Urinary bladder (tissue), 3 donors: ENCODE measurements at regions not wholly inside any gene's neighbourhood (a gene's known extent, or its start where the extent isn't known, plus 50 kb on each side); places are given as distances from the start of the nearest gene placed in this dataset.
"Not testable (repeated sequence)": the region's sequence is repeated elsewhere in the genome, so short reads cannot be mapped to it uniquely, and the experiment has no call there.

ENCODE experiments used
- DNase-seq: peaks from one replicate; pipeline ENCODE4 v3.0.0-alpha.2; 2015; ENCODE audit errors: extremely low spot score
- H3K27ac ChIP-seq: one replicate; pipeline ENCODE4 v1.5.1; 2013; ENCODE audit warnings: low read depth, mild to moderate bottlenecking, moderate library complexity
- H3K36me3 ChIP-seq: one replicate; pipeline ENCODE4 v1.6.1; 2013; ENCODE audit warnings: mild to moderate bottlenecking, moderate library complexity; ENCODE audit not compliant: insufficient read depth
- H3K4me1 ChIP-seq: one replicate; pipeline ENCODE4 v1.6.1; 2013; ENCODE audit warnings: mild to moderate bottlenecking, moderate library complexity; ENCODE audit not compliant: insufficient read depth
- H3K4me3 ChIP-seq: one replicate; pipeline ENCODE4 v1.5.1; 2013; ENCODE audit warnings: low read depth, low read length
- WGBS: extraction: QIAGEN DNeasy Blood & Tissue Kit; methylation state at CpG from one replicate; pipeline ENCODE4 v1.1.7; 2013; 5-methylcytosine and 5-hydroxymethylcytosine counted together
- donor health status: healthy with polysubstance abuse.
- donor health status: healthy.

- no peak for DNase-seq
- Histone ChIP-seq H3K4me1 (no peaks in the 10 kb centered on the region), H3K27ac (no peak overlapping the region), H3K4me3 (no peak overlapping the region), H3K36me3 (no peaks in the 10 kb centered on the region)
- WGBS = 76% methylated on average over 4 of the region's 4 CpGs
Measured at GRCh38 chr6:105545228-105545920, 142.5 kb upstream of the PREP start.

DNA sequence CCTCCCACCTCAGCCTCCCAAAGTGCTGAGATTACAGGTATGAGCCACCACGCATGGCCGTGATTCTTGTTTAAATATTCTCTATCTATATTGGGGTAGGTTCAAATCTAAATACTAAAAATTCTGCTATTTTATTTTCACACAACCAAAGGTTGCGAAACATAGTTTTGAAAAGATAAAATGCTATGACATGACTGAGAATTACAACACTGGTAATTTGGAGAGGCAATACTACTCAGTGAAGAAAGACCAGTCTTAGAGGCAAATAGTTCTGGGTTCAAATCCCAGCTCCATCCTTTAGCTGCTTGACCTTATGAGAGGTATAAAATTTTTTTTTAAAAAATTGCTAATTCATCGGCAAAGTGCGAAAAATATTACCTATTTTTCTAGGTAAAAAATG is 137.0 kb upstream of the PREP start:
- H3K4me3 ChIP-seq = no peak overlapping the region
- 96% methylated on average over 5 of the region's 5 CpGs for WGBS
- H3K36me3 ChIP-seq = no peaks in the 10 kb centered on the region
- DNase-seq = no peak
- no peak overlapping the region for H3K27ac ChIP-seq
- no peaks in the 10 kb centered on the region for H3K4me1 ChIP-seq

GRCh38 chr6:105537981-105538578 is 135.2 kb upstream of the PREP start:
- no peak for DNase-seq
- Histone ChIP-seq H3K4me1 (no peaks in the 10 kb centered on the region), H3K27ac (no peak overlapping the region), H3K4me3 (no peak overlapping the region), H3K36me3 (no peaks in the 10 kb centered on the region)
- 84% methylated on average over 2 of the region's 2 CpGs for WGBS

DNA sequence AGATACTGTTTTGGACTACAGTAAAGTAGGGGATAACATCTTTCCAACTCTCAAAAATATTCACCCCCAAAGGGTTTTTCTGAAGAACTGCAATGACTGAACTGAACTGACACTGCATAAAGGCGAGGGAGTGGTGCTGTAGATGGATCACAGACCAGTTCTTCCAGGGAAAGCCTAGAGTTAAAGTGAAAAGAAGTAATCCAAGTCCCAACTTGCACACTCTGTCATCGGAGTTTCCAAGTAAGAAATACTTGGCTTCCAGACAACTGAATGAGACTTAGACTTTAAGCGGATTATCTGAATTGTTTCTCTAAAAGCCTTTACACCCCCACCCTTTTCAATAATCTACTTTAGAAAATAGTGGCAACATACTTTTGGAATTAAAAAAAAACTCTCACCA is 134.1 kb upstream of the PREP start:
- Histone ChIP-seq H3K4me1 (no peaks in the 10 kb centered on the region), H3K4me3 (no peak overlapping the region), H3K36me3 (no peaks in the 10 kb centered on the region), H3K27ac (no peak overlapping the region)
- 49% methylated on average over 3 of the region's 3 CpGs for WGBS
- DNase-seq = no peak

DNA sequence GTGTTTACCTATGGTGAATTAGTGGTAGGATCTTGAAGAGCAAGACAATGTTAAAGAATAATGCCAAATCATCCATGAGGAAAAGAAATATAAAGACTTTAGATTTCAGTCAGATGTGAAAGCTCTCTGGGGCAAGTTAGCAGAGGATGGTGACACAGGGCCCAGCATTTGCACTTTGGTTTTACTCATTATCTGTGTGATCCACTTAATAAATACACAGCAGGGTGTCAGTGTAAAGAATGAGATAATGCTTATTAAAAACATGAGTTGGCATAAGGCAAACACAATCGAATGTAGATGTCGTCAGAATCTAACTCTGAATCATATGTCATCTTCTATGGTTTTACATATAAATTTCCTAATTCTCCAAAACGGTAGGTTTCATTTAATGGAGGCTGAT is 130.4 kb upstream of the PREP start:
- Histone ChIP-seq H3K4me3 (no peak overlapping the region), H3K36me3 (no peaks in the 10 kb centered on the region), H3K4me1 (no peaks in the 10 kb centered on the region), H3K27ac (no peak overlapping the region)
- no peak for DNase-seq
- whole genome bisulfite sequencing = 85% methylated on average over 3 of the region's 3 CpGs

DNA sequence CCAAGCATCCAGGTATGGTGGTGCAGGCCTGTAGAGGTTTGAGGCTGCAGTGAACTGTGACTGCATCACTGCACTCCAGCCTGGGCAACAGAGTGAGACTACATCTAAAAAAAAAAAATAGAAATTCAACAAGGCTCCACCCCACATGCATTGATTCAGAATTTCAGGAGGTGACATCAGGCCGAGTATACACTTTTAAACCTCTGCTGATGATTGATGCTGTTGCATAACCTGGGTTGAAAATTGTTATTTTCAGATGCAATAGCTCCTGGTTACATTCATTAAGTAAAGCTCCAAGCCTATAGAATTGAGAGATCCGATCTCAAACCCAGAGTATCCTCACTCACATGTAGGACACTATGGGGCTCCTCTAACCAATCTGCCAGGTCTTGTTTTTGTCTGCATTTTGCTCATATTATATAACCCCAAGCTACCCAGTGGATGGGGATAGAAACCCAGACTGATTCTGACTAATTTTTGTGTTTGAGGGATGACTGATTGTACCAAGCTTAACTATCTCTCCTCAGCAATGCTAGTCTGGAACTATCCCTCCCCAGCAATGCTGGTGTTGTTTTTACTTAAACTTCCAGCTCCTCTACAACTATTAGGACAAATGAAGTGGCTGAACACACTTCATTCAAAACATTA is 123.5 kb upstream of the PREP start:
- H3K27ac ChIP-seq = no peak overlapping the region
- H3K4me1 ChIP-seq = no peaks in the 10 kb centered on the region
- WGBS = 96% methylated on average over 2 of the region's 2 CpGs
- H3K36me3 ChIP-seq = no peaks in the 10 kb centered on the region
- no peak overlapping the region for H3K4me3 ChIP-seq
- DNase-seq = no peak

- no peak overlapping the region for H3K27ac ChIP-seq
- no peak overlapping the region for H3K4me3 ChIP-seq
- WGBS = 92% methylated on average over 3 of the region's 3 CpGs
- no peaks in the 10 kb centered on the region for H3K4me1 ChIP-seq
- no peak for DNase-seq
- H3K36me3 ChIP-seq = no peaks in the 10 kb centered on the region
Measured at GRCh38 chr6:105522626-105523322, 119.9 kb upstream of the PREP start.

- 81% methylated on average over 3 of the region's 3 CpGs for WGBS
- DNase-seq = no peak
- no peaks in the 10 kb centered on the region for H3K4me1 ChIP-seq
- H3K36me3 ChIP-seq = no peaks in the 10 kb centered on the region
- H3K4me3 ChIP-seq = no peak overlapping the region
- H3K27ac ChIP-seq = no peak overlapping the region
Measured at GRCh38 chr6:105519954-105520353, 117.1 kb upstream of the PREP start.

DNA sequence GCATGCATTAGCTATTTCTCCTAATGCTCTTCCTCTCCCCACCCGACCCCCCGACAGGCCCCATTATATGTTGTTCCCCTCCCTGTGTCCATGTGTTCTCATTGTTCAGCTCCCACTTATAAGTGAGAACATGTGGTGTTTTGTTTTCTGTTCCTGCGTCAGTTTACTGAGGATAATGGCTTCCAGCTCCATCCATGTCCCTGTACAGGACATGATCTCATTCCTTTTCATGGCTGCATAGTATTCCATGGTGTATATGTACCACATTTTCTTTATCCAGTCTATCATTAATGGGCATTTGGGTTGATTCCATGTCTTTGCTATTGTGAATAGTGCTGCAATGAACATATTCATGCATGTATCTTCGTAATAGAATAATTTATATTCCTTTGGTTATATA is 116.1 kb upstream of the PREP start:
- not testable (repeated sequence) for H3K36me3 ChIP-seq, H3K4me1 ChIP-seq, DNase-seq, H3K27ac ChIP-seq, H3K4me3 ChIP-seq
- 94% methylated on average over 4 of the region's 4 CpGs for WGBS

- Histone ChIP-seq H3K4me1 (no peaks in the 10 kb centered on the region), H3K4me3 (no peak overlapping the region), H3K27ac (no peak overlapping the region), H3K36me3 (no peaks in the 10 kb centered on the region)
- 89% methylated on average over 6 of the region's 6 CpGs for WGBS
- no peak for DNase-seq
Measured at GRCh38 chr6:105515054-105515453, 112.2 kb upstream of the PREP start.

- H3K4me1 ChIP-seq = no peaks in the 10 kb centered on the region
- DNase-seq = no peak
- H3K27ac ChIP-seq = no peak overlapping the region
- no peak overlapping the region for H3K4me3 ChIP-seq
- WGBS = 55% methylated on average over 5 of the region's 5 CpGs
- no peaks in the 10 kb centered on the region for H3K36me3 ChIP-seq
Measured at GRCh38 chr6:105514306-105514705, 111.4 kb upstream of the PREP start.

DNA sequence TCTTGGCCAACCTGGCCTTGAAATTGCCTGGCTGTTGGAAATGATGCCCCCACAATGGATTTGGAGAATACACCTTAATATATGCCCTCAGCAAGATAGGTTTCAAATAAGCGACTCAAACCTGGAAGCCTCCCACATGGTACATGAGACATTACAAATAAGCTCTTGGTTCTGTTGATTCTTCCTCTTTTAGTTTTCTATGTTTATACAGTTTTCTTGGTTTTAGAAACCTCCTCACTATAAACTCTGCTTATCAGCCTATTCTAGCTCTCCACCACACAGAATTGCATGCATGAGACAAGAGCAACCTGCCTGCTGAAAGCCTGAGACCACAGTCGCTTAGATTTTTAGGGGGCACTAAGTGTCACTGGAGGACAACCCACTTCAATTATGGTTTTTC is 108.8 kb upstream of the PREP start:
- Histone ChIP-seq H3K4me3 (no peak overlapping the region), H3K4me1 (no peaks in the 10 kb centered on the region), H3K36me3 (no peaks in the 10 kb centered on the region), H3K27ac (no peak overlapping the region)
- WGBS = 71% methylated on average over 2 of the region's 2 CpGs
- no peak for DNase-seq

DNA sequence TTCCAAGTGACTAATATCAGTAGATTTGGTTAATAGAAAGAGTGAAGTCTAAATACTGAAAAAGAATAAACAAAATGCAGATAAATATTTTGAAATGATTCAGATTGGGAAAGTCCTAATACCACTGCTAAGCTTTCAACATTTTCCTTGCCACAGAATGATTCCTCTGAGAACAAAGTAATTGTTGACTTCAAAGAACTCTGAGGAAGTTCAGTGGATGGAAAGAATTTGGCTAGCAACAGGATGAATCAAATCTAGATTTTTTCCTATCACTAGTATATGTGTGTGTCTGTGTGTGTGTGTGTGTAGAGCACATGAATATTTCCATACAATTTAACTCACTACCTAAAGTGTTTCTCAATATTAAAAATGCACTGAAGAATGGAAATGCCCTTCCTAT is 107.9 kb upstream of the PREP start:
- H3K4me1 ChIP-seq = no peaks in the 10 kb centered on the region
- H3K4me3 ChIP-seq = no peak overlapping the region
- DNase-seq = no peak
- H3K36me3 ChIP-seq = no peaks in the 10 kb centered on the region
- no peak overlapping the region for H3K27ac ChIP-seq
